H1 (cell line): ENCODE measurements at regions not wholly inside any gene's neighbourhood (a gene's known extent, or its start where the extent isn't known, plus 50 kb on each side); places are given as distances from the start of the nearest gene placed in this dataset.

ENCODE experiments used
- CTCF ChIA-PET: fragments of 300-600 bp; sonication (Branson Sonifier 250); formaldehyde crosslinking; loops from one replicate; lab custom pipeline; 2021; ENCODE audit not compliant: partially characterized antibody; lab: Charles Lee
- POLR2A ChIA-PET: fragments of 300-600 bp; sonication (Branson Sonifier 250); formaldehyde crosslinking; loops from one replicate; lab custom pipeline; 2021; ENCODE audit warnings: inconsistent platforms; ENCODE audit not compliant: partially characterized antibody; lab: Charles Lee
- DNase-seq, 2 experiments: peaks; one replicate each; pipeline versions ENCODE4 v3.0.0 to v3.0.0-alpha.2; 2010 to 2022; ENCODE audit warnings: low spot score in 2 of 2, low read depth in 1 of 2, mixed read lengths in 1 of 2
- FAIRE-seq: peaks from 2 replicates; lab custom pipeline; 2011; peaks lifted over from hg19 to GRCh38; lab: Jason Lieb, UNC
- H2AFZ ChIP-seq: 2 replicates; pipeline ENCODE4 v1.8.1; 2012; ENCODE audit warnings: low read length, inconsistent platforms
- H2AK5ac ChIP-seq: 2 replicates; pipeline ENCODE4 v1.6.1; 2013; ENCODE audit warnings: low read depth, low read length
- H2BK120ac ChIP-seq: replicated peaks from 2 replicates; pipeline ENCODE3; 2013; ENCODE audit warnings: low read depth, low read length, inconsistent platforms
- H2BK12ac ChIP-seq: 2 replicates; pipeline ENCODE4 v1.6.1; 2013; ENCODE audit warnings: low read depth, low read length
- H2BK15ac ChIP-seq: 2 replicates; pipeline ENCODE4 v1.6.1; 2013; ENCODE audit warnings: low read length
- H2BK20ac ChIP-seq: 2 replicates; pipeline ENCODE4 v1.6.1; 2013; ENCODE audit warnings: low read length
- H2BK5ac ChIP-seq: 2 replicates; pipeline ENCODE4 v1.6.1; 2013; ENCODE audit warnings: low read depth, low read length
- H3K14ac ChIP-seq: 2 replicates; pipeline ENCODE4 v1.6.1; 2013; ENCODE audit warnings: inconsistent platforms; ENCODE audit not compliant: insufficient read length
- H3K18ac ChIP-seq: 2 replicates; pipeline ENCODE4 v1.6.1; 2013; ENCODE audit warnings: low read length; ENCODE audit errors: extremely low read depth
- H3K23ac ChIP-seq: 2 replicates; pipeline ENCODE4 v1.6.1; 2013; ENCODE audit warnings: inconsistent platforms; ENCODE audit not compliant: insufficient read length
- H3K23me2 ChIP-seq: 2 replicates; pipeline ENCODE4 v1.6.1; 2013; ENCODE audit warnings: low read depth, low read length
- H3K27ac ChIP-seq: 2 replicates; pipeline ENCODE4 v1.6.1; 2011; ENCODE audit warnings: low read depth, low read length, inconsistent platforms
- H3K27me3 ChIP-seq, 4 experiments: replicated peaks in 1 of 4; 1 replicate in 1 of 4; 2 replicates in 3 of 4; pipeline versions ENCODE4 v1.6.1 to v1.8.1; 2011 to 2013; ENCODE audit warnings: low read length in 3 of 4, mild to moderate bottlenecking in 3 of 4, inconsistent platforms in 2 of 4, mixed read lengths in 2 of 4, moderate library complexity in 1 of 4; ENCODE audit not compliant: control insufficient read depth in 3 of 4, insufficient read depth in 3 of 4; ENCODE audit errors: extremely low read depth in 1 of 4
- H3K36me3 ChIP-seq, 4 experiments: 2 replicates each; pipeline versions ENCODE4 v1.6.1 to v1.8.1; 2011 to 2013; ENCODE audit warnings: mild to moderate bottlenecking in 4 of 4, low read length in 3 of 4, moderate library complexity in 2 of 4, control low read depth in 1 of 4, inconsistent platforms in 1 of 4; ENCODE audit not compliant: insufficient read depth in 4 of 4, control insufficient read depth in 2 of 4
- H3K4ac ChIP-seq: replicated peaks from 2 replicates; pipeline ENCODE3; 2013; ENCODE audit warnings: low read length, low read depth, mixed read lengths, inconsistent platforms; ENCODE audit not compliant: insufficient read length
- H3K4me1 ChIP-seq, 4 experiments: replicated peaks in 1 of 4; 1 replicate in 1 of 4; 2 replicates in 3 of 4; pipeline versions ENCODE4 v1.6.1 to v1.8.1; 2011 to 2013; ENCODE audit warnings: low read length in 3 of 4, inconsistent platforms in 2 of 4, mixed read lengths in 1 of 4; ENCODE audit not compliant: insufficient read depth in 4 of 4, control insufficient read depth in 3 of 4
- H3K4me2 ChIP-seq, 2 experiments: 2 replicates each; pipeline versions ENCODE4 v1.6.1 to v1.8.1; 2011 to 2013; ENCODE audit warnings: low read depth in 2 of 2, low read length in 2 of 2, control low read depth in 1 of 2, inconsistent platforms in 1 of 2, mild to moderate bottlenecking in 1 of 2; ENCODE audit not compliant: insufficient read depth in 1 of 2
- H3K4me3 ChIP-seq, 4 experiments: fragments of 200-600, 300-600 bp in 1 of 4; sonication (generic), shearing (Covaris generic), sonication (Bioruptor Twin) in 1 of 4; 2 replicates each; pipeline versions ENCODE4 v1.5.1 to v1.8.1; 2011 to 2016; ENCODE audit warnings: low read length in 4 of 4, low read depth in 3 of 4, control low read depth in 2 of 4, inconsistent platforms in 2 of 4, mild to moderate bottlenecking in 2 of 4, mixed read lengths in 1 of 4, moderate library complexity in 1 of 4; ENCODE audit not compliant: insufficient read depth in 2 of 4; ENCODE audit errors: extremely low read depth in 1 of 4
- H3K56ac ChIP-seq: replicated peaks from 2 replicates; pipeline ENCODE3; 2013; ENCODE audit warnings: low read depth, mild to moderate bottlenecking, mixed read lengths, low read length, inconsistent platforms; ENCODE audit not compliant: insufficient read length
- H3K79me1 ChIP-seq: 2 replicates; pipeline ENCODE4 v1.6.1; 2013; ENCODE audit warnings: low read depth, low read length, control low read depth
- H3K79me2 ChIP-seq, 2 experiments: 2 replicates each; pipeline versions ENCODE4 v1.6.1 to v1.8.1; 2012 to 2013; ENCODE audit warnings: low read length in 2 of 2, mild to moderate bottlenecking in 2 of 2, inconsistent platforms in 1 of 2; ENCODE audit not compliant: insufficient read depth in 2 of 2, control insufficient read depth in 1 of 2
- H3K9ac ChIP-seq, 4 experiments: replicated peaks in 1 of 4; 1 replicate in 1 of 4; 2 replicates in 3 of 4; pipeline versions ENCODE4 v1.6.1 to v1.8.1; 2011 to 2013; ENCODE audit warnings: low read depth in 3 of 4, low read length in 3 of 4, control low read depth in 2 of 4, mild to moderate bottlenecking in 2 of 4, moderate library complexity in 2 of 4, inconsistent platforms in 1 of 4; ENCODE audit errors: extremely low read depth in 1 of 4
- H3K9me3 ChIP-seq, 2 experiments: 2 replicates each; pipeline versions ENCODE4 v1.6.1 to v1.8.1; 2012 to 2013; ENCODE audit warnings: mild to moderate bottlenecking in 2 of 2, moderate library complexity in 2 of 2, control low read depth in 1 of 2, inconsistent platforms in 1 of 2, low read depth in 1 of 2, low read length in 1 of 2, mixed read lengths in 1 of 2; ENCODE audit not compliant: insufficient read depth in 2 of 2
- H4K20me1 ChIP-seq, 2 experiments: replicated peaks in 1 of 2; 2 replicates each; pipeline versions ENCODE3 to v1.8.1; 2011 to 2013; ENCODE audit warnings: inconsistent platforms in 2 of 2, low read length in 2 of 2, mild to moderate bottlenecking in 1 of 2; ENCODE audit not compliant: insufficient read depth in 2 of 2, control insufficient read depth in 1 of 2
- H4K5ac ChIP-seq: 2 replicates; pipeline ENCODE4 v1.6.1; 2013; ENCODE audit warnings: low read length, low read depth, mixed read lengths, inconsistent platforms; ENCODE audit not compliant: insufficient read length
- H4K8ac ChIP-seq: 2 replicates; pipeline ENCODE4 v1.8.0; 2013; ENCODE audit warnings: mild to moderate bottlenecking, moderate library complexity, low read length, inconsistent platforms; ENCODE audit not compliant: insufficient read depth; ENCODE audit errors: extremely low read depth
- H4K91ac ChIP-seq: replicated peaks from 2 replicates; pipeline ENCODE3; 2013; ENCODE audit warnings: low read length, mixed read lengths, inconsistent platforms; ENCODE audit not compliant: insufficient read length
- ATF2 ChIP-seq: IDR thresholded peaks from 2 replicates; pipeline ENCODE4 v1.6.1; 2012; ENCODE audit warnings: low read length, inconsistent platforms
- BRCA1 ChIP-seq: IDR thresholded peaks from 2 replicates; pipeline ENCODE4 v1.6.1; 2012; ENCODE audit warnings: low read depth, low read length, improper control_type of control experiment
- HDAC2 ChIP-seq, 2 experiments: fragments of 300-600 bp in 1 of 2; sonication (generic) in 1 of 2; IDR thresholded peaks; 2 replicates each; pipeline ENCODE4 v1.6.1; 2011 to 2012; ENCODE audit warnings: low read depth in 2 of 2, low read length in 2 of 2, mild to moderate bottlenecking in 2 of 2, moderate library complexity in 2 of 2, borderline replicate concordance in 1 of 2, inconsistent platforms in 1 of 2
- RBBP5 ChIP-seq: IDR thresholded peaks from 2 replicates; pipeline ENCODE4 v1.7.1; 2012; ENCODE audit warnings: low read depth, mild to moderate bottlenecking, inconsistent platforms, low read length, moderate library complexity, borderline replicate concordance
- RXRA ChIP-seq: IDR thresholded peaks from 2 replicates; pipeline ENCODE4 v1.6.1; 2011; ENCODE audit warnings: low read depth, mild to moderate bottlenecking, low read length, moderate library complexity; ENCODE audit not compliant: insufficient read depth
- TAF1 ChIP-seq: IDR thresholded peaks from 2 replicates; pipeline ENCODE4 v1.6.1; 2011; ENCODE audit warnings: mild to moderate bottlenecking, low read depth, low read length
- TAF7 ChIP-seq: optimal IDR thresholded peaks from 2 replicates; pipeline ENCODE3; 2011; ENCODE audit warnings: low read depth, mild to moderate bottlenecking, inconsistent platforms, low read length, moderate library complexity, borderline replicate concordance
- TBP ChIP-seq: IDR thresholded peaks from 2 replicates; pipeline ENCODE4 v1.6.1; 2011; ENCODE audit warnings: low read depth, low read length, improper control_type of control experiment
- WGBS, 2 experiments: shearing (Covaris generic) in 1 of 2; methylation state at CpG; one replicate each; pipeline versions ENCODE4 v1.1.6 to v1.1.7; 2013 to 2015; ENCODE audit warnings: low lambda C conversion rate in 2 of 2, mixed read lengths in 2 of 2, inconsistent platforms in 1 of 2, low coverage in 1 of 2, missing lambda C conversion rate in 1 of 2; ENCODE audit not compliant: insufficient replicate concordance in 2 of 2, insufficient coverage in 1 of 2, insufficient read length in 1 of 2; ENCODE audit errors: extremely low coverage in 1 of 2, missing lambda C conversion rate in 1 of 2; 5-methylcytosine and 5-hydroxymethylcytosine counted together

DNA sequence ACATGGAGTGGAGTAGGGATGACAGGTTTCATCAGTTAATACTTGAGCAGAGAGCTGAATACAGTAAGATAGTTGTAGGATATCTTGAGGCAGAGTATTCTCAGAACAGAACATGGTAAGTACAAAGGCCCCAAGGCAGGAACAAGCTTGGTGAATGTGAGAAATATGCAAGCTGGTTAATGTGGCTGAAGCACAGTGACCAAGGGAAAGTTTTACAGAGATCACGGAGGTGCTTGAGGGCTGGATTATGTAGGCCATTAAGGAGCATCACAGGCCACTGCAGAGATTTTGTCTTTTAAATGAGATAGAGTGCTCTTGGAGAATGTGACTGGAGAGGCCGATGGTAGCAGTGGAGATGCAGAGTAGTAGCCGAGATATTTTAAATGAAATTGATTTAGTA lies 54.0 kb upstream of the BOLA1 start:
- Histone ChIP-seq H2BK15ac (no peak overlapping the region), H3K9ac (peak overlapping the region in 2 of 4 experiments; percentile 13 to 49; a peak in 2 of 7 replicates), H3K27me3 (no peaks in the 10 kb centered on the region), H3K9me3 (no peaks in the 10 kb centered on the region), H3K4me2 (peak overlapping the region; percentile 63 to 89), H3K27ac (peak overlapping the region; percentile 4; the same call in 1 of the 2 replicates), H3K79me2 (peaks cover 13 to 69% of the 10 kb centered on the region in 2 experiments; a peak in 3 of 4 replicates), H3K79me1 (no peaks in the 10 kb centered on the region), H2AFZ (no peak overlapping the region), H3K4ac (no peak overlapping the region), H2BK5ac (peak overlapping the region; percentile 64; the same call in 1 of the 2 replicates), H4K8ac (no peak overlapping the region), H3K4me1 (peaks cover 0 to 21% (median 6%) of the 10 kb centered on the region in 4 experiments; a peak in 3 of 7 replicates), H3K23ac (no peak overlapping the region), H3K36me3 (no peaks in the 10 kb centered on the region; a peak in 1 of 8 replicates), H3K14ac (no peak overlapping the region), H4K5ac (no peak overlapping the region), H2AK5ac (no peak overlapping the region), H2BK12ac (no peak overlapping the region), H2BK20ac (0 out of 2 replicates have a peak overlapping the region, but pooled peaks have one; percentile 55), H3K23me2 (peaks cover 14% of the 10 kb centered on the region), H3K4me3 (peak overlapping the region; percentile 47 to 93 (median 92); a peak in 5 of 8 replicates), H4K91ac (no peak overlapping the region), H2BK120ac (no peak overlapping the region), H4K20me1 (peaks cover 6 to 15% of the 10 kb centered on the region in 2 experiments), H3K18ac (0 out of 2 replicates have a peak overlapping the region, but pooled peaks have one; percentile 13), H3K56ac (no peak overlapping the region)
- DNase-seq, result peak in 1 of 2 experiments; percentile 54
- CTCF ChIA-PET, result interaction anchor here (1.6 kb wide), 1 partner anchor 205 kb away, joined by 3 read pairs; no protein-coding TSS in a partner anchor
- FAIRE-seq, result no peak
- POLR2A ChIA-PET, result interaction anchor here (0.6 to 8.0 kb wide), 6 partner anchors 32 to 324 kb away, joined by 3 to 278 read pairs (median 3); partner anchors contain the start of gene SF3B4
- 4% methylated on average over 3 of the region's 3 CpGs; no CpG with 5 or more reads in 1 of the 2 experiments for WGBS, 2 experiments
- TF ChIP-seq TBP (peak; percentile 46; the same call in 1 of the 2 replicates), TAF7 (peak; percentile 61), HDAC2 (IDR thresholded peaks at IDR 0.05; ENCODE audit: borderline replicate concordance in 1 of 2, low read depth in 2 of 2, low read length in 2 of 2) (no peak), TAF1 (peak; percentile 53; the same call in 1 of the 2 replicates), ATF2 (no peak), BRCA1 (no peak), RBBP5 (no peak), RXRA (no peak)
